NCI-H1105 (cell line): ENCODE measurements at regions not wholly inside any gene's neighbourhood (a gene's known extent, or its start where the extent isn't known, plus 50 kb on each side); places are given as distances from the start of the nearest gene placed in this dataset.
"Not testable (repeated sequence)": the region's sequence is repeated elsewhere in the genome, so short reads cannot be mapped to it uniquely, and the experiment has no call there.

Experiments
- DNase-seq: peaks from one replicate; lab custom pipeline; 2025; lab: John Stamatoyannopoulos, UW

DNA sequence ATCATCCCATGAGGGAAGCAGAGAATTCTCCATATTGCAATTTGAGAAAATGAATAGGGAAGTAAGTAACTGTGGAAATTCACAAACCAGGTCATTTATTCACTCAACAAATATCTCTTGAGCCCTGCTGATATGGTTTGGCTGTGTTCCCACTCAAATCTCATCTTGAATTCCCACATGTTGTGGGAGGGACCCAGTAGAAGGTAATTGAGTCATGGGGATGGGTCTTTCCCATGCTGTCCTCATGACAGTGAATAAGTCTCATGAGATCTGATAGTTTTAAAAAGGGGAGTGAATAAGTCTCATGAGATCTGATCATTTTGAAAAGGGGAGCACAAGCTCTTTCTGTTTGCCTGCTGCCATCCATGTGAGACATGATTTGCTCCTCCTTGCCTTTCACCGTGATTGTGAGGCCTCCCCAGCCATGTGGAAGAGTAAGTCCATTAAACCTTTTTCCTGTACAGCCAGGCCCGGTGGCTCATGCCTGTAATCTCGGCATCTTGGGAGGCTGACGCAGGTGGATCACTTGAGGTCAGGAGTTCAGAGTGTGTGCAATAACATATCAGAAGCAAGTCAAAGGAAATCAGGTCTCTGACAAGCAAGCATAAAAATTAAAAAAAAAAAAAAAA is 193.2 kb downstream of the NDUFA10 start:
- no peak for DNase-seq

DNA sequence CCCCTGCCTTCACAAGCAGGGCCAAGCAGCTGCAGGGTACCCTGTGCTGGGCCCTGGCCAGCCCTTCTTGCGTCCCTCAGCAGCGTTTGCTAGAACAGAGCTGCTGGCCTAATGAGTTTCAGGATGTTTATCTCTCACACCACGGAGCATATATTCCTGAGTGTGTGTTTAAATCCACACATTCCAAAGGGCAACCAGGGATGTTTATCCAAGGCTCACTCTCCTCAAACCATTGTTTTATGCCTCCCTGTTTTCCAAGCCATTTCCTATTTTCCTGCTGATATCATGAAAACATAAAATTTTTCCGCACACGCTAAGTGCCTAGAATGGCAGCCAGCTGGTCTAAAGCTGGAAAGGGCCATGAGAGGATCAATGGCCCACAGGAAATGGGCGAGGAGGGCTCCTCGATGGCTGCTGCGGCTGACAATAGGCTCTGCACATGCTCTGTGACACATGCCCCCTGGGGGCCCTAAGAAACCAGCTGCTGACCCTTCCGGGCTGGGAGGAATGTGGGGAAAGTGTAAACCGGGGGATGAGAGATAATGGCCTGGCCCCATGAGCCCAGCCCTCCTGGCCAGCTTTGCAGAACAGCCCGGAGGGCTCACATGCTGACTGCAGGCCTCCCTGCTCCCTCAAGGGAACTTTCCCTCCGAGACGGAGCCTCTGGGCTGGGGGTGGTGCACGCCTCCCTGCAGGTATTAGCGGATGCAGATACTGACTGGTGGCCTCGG is 194.0 kb downstream of the NDUFA10 start:
- DNase-seq, result no peak

DNA sequence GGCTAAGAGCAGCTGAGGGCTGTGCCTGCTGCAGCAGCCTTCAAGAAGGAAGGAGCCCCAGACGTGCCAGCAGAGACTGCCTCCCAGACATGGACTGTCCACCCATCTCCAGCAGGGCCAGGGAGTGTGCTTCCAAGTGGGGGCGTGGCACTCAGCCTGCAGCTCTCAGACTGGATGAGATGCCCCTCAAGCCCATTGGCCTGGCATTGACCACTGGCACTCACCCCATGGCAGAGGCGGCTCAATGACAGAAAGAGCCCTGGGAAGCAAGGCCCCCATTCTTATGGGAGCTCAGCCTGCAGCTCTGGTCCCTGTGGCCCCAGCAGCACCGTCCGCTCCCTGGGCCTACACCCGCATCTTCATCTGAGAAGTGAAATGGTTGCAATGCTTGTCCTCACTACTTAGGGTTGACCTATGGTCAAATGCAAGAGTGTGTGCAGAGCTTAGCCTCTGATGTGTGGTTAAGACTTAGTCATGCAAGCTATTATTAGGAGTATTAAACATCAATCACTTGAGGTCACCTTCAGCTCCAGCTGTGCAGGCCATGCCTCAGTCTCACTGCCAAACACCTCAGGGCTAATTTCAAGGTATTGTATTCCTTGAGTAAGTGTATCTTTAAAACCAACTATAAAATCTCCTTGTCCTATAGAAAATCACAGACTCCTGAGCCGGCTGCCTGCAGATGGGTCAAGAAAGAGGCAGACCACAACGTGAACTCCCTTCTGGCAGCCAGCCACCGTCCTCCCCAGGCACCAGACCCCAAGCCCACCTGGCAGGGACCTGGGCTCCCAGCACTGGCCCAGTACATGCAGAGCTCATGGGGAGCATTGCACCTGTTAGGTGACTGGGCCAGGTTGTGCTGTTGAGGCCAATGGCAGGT is 194.8 kb downstream of the NDUFA10 start:
- DNase-seq, result no peak

DNA sequence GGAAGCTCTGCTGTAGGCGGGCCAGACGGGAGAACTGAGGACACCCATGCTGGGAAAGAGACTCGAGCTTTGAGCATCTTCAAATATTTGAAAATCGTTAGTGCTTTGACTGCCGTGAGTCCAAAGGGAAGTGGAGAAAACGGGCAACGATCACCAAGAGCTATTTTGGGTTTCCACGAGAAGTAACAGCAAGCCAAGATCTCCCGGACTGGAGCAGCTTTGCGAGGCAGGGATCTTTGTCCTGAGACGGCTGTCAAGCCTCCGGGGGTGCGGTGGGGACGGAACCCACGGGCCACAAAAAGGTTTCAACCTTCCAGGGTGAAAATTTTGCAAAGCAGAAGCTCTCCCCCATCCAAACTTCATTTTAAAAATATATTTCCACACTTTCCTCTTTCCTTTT is 195.8 kb downstream of the NDUFA10 start:
- no peak for DNase-seq

DNA sequence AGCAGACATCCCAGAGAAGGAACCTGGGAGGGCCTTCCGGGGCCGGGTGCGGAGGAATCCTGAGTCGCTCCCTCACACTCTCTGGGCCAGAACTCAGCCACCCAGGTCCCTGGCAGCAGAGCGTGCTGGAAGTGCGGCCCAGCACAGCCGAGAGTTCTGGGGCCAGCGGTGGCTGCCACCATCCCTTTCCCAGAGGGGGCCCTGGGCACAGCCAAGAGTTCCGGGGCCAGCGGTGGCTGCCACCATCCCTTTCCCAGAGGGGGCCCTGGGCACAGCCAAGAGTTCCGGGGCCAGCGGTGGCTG is 196.2 kb downstream of the NDUFA10 start:
- DNase-seq, result not testable (repeated sequence)

DNA sequence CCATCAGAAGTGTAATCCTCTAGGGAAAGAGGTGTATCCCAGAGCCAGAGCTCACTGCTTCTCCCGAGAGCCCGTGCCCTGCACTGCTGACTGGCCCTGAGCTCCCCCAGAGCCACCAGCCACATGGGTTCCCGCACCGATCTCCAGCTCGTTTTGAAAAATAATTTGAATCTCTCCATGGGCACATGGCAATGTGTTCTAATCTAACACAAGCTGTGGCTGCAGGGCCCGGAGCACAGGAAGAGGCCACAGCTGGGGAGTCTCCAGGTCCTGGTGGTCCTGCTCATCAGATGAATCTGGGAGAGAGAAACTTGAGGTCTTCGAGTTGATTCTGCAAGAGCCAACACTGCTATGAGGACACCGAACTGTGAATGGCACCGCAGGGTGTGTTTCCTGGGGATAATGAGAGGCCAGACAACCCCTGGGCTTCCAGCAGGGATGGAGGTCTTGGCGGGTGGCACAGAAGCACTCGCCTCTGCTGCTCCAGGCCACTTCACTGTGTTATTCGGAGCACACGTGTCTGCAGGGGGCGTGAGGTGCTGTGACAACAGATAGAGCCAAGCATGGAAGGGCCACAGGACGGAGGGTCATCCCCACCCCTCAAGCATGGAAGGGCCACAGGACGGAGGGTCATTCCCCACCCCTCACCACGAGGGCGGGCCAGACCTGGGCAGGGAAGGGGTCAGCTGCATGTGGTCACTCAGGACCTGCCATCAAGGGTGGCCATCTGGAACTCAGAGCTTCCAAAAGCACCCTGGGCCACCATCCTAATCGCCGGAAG is 196.8 kb downstream of the NDUFA10 start:
- DNase-seq, result no peak

DNA sequence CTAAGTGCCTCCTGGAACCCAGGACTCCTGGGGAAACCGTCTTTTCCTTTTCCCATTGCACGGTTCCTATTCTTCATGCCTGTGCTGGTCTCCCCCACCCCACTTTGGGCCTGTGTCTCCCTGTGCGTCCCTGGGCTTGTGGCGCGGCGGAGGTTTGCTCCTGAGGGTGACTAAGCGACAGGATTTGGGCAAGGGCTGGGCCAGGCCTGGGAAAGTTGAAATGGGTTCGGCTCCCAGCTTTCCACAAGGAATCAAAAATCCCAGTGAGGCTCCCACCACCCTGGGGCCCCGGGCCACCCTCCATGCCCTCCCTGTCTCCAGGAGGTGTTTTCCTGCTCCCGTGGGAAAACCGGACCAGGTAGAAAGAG is 197.6 kb downstream of the NDUFA10 start:
- no peak for DNase-seq

DNA sequence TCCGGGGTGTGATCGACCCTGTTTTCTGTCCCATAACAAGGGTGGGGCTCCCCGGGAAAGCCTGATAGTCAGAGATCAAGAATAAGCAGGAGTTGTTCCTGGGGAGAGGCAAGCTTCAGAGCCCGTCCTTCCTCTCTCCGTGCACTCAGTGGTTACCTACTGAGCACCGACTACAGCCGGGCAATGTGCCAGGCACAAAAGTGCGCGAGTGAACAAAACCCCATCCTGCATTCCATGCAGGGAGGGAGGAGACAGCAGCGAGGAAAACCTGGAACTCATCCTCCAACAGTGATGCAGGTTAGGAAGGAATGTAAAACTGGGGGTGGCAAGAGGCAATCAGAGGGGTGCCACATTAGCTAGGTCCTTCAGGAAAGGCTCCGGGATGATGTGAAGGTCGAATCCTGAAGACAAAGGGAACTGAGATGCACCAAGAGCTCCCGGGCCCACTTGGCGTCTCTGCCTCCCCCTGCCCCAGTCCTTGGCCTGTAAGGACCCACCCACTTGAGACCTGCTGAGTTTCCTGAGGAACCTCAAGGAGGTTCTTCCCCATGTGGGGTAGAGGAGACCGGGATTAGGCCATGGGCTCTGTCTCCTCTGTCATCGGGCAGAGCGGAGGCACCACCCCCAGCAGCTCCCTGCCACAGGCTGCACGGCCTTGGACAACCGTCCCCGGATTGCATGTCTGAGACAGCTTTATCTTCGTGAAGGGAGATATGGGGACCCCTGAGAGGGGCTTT is 198.2 kb downstream of the NDUFA10 start:
- no peak for DNase-seq

DNA sequence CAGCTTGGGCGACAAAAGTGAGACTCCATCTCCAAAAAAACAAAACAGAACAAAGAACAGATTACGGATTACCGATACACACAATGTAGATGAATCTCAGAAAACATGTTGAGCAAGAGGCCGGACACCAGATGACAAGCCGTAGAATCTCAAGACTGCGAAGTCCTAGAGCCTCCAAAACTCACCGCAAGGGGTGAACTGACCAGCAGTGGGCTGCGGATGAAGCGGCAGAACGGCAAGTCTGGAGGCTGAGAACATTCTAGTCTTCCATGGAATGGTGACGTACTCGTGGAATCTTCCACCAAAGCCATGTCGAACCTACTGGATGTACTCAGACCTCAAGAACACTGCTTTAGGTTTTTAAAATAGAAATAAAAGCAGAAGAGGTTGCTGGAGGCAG is 198.8 kb downstream of the NDUFA10 start:
- DNase-seq, result no peak

DNA sequence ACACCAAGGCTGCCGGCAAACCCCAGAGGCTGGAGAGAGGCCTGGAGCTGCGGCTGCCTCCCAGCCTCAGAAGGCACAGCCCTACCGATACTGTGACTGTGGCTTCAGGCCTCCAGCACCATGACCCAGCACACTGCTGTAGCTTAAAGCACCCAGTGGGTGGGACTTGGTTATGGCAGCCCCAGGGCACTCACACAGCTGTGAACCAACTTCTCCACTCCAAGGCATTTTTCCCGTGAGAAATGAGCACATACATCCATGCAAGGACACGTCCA is 199.5 kb downstream of the NDUFA10 start:
- DNase-seq, result no peak

DNA sequence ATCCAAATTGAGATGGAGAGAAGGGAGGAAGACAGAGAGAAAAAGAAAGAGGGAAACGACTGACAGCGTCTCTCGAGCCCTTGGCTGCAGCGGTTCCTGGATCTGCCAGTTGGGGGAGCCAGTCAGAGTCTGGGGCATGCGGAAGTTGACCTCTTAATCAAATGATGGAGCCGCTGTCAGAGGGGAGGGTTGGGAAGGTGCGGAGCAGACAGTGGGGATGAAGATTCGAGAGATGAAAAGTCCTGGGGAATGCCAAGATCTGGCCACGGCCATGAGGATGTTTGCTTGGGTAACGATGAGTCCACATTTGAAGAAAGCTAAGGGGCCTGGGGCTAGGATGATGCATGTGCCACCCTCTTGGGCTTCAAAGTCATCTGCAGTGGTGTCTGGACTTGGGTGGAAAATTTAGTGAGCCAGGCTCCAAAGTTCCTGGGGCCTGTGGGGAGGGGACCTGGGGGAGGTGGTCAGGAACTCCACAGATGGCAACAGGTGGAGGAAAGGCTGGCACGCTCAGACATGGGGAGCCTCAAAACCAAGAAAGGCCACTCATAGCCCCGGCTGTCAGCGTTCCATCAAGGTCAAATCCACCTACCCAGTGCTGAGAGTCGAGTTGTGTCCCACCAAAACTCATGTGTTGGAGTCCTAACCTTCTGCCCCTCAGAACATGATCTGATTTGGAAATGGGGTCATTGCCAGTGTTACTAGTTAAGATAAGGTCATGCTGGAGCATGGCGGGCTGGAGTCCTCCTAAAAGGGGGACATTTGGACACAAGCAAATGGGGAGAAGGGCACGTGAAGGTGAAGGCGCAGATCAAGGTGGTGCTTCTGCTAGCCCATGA is 200.1 kb downstream of the NDUFA10 start:
- no peak for DNase-seq

DNA sequence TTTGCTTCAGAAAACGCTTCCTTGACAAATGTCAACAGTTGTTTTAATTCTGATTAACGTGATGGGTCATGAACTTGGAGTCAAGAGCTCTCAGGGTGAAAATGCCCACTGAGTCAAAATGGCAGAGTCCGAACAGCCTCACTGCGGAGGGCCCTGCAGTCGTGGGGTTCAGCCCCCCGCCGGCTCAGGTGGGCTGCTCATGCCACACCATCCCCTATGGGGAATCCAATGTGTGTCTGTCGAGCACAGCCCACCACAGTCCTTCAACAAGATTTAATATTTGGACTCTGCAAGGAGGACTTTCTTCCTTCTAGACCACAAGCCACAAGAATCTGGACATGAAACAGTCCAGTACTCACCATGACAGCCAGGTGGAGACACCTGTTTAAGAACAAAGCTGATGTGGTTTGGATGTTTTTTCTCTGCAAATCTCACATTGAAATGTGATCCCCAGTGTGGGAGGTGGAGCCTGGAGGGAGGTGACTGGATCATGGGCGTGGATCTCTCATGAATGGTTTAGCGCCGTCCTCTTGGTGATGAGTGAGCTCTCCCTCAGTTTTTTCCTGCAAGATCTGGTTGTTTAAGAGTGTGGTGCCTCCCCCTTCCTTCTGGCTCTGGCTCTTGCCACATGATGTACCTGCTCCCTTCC is 201.0 kb downstream of the NDUFA10 start:
- DNase-seq, result peak; percentile 45

DNA sequence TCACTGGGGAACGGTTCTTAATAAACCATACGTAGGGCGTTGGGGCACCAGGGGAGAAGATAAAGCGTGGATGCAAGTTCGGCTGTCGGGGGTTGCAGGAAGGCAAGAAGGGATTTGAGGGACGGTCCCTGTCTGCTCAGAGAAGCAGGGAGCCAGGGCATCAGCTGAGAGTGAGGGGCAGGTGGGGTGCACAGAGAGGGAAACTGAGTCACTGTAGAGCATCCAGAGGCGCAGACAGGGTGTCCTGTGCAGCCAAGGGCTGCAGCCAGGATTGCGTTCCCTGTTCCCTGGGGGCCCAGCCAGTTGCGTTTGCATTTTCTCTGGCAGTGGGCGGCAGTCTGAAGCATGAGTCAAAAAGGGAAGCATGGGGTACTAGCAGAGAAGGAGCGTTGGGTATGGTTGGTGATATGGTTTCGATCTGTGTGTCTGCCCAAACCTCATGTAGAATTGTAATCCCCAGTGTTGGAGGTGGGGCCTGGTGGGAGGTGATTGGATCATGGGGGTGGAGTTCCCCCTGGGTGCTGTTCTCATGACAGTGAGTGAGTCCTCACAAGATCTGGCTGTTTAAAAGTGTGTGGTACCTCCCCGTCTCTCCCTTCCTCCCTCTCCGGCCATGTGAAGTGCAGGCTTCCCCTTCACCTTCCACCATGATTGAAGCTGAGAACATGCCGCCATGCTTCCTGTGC is 202.9 kb downstream of the NDUFA10 start:
- no peak for DNase-seq

DNA sequence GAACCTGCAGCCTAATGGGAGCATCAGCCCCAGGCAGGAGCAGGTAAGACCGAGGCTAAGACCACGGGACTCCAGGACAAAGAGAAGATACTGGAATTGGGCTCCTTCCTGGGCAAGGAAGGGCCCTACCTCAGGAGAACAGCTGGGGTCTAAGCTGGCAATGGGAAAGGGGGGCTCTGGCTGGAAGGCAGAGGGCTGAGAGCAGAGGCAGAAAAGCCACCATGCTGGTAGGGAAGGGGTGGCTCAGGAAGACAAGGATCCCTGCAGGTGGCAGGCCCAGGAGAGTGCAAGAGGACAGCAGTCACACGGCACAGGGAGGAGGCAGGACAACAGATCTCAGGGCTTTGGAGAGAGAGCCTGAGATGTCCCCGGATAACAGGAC is 203.5 kb downstream of the NDUFA10 start:
- no peak for DNase-seq

DNA sequence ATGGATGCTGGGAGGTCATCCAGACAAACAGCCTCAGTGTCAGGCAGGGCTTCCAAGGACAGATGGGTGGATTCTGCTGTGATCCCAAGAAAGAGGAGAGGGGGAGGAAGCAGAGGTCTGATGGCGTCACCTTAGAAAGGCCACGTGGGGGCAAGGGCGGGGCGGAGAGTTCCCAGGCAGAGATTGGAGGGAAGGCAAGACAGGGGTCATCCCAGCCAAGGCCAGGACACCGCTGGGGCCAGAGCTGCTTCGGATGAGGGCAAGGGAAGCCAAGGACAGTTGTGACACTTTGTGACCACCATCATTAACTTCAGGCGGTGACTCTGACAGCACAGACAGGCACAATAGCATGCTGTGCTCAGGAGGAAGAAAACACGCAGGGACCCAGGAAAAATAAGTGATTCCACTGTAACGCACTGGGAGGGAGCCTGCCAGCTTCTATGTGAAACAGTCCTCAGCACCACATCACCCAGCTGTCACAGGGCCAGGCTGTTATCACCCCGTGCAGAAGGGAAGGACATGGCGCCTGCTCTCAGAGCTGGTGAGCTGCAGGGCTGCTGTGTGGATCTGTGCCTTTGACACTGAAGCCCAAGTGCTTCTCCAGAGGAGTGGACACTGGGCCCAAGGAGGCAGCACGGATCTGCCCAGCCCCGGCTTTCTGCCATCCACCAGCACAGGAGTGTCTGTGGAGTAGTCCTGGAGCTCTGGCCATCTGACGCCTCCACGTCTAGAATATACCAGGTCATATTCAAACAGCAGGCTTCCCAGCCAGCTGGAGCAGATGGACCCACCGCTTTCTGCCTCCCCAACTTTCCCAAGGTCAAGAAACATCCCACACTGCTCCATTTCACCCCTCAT is 204.1 kb downstream of the NDUFA10 start:
- DNase-seq, result no peak

DNA sequence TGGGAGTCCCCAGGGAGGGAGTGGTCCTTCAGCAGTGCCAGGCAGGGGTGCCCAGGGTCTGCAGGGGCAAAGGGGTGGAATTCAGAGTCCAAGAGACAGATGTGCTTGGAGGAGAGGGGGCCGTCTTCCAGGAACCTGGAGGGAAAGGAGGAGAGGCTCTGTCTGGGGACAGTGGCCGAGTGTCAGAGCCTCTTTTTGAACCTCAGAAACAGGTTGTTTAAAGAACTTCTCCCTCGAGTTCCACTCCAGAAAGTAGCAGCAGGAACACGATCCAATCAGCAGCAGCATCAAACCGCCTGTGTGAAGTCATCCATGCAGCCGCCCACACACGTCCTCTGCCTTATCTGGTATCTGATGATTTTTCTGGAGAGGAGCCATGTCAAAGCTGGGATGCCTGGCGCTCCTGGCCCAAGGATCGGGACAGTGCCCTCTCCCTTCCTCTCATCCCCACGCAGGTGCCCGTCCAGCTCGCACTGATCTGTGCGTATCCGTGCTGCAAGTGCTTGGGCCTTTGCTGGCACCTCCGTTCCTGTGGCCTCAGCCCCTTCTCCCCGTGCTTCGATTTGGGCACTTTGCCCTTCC is 205.1 kb downstream of the NDUFA10 start:
- no peak for DNase-seq

DNA sequence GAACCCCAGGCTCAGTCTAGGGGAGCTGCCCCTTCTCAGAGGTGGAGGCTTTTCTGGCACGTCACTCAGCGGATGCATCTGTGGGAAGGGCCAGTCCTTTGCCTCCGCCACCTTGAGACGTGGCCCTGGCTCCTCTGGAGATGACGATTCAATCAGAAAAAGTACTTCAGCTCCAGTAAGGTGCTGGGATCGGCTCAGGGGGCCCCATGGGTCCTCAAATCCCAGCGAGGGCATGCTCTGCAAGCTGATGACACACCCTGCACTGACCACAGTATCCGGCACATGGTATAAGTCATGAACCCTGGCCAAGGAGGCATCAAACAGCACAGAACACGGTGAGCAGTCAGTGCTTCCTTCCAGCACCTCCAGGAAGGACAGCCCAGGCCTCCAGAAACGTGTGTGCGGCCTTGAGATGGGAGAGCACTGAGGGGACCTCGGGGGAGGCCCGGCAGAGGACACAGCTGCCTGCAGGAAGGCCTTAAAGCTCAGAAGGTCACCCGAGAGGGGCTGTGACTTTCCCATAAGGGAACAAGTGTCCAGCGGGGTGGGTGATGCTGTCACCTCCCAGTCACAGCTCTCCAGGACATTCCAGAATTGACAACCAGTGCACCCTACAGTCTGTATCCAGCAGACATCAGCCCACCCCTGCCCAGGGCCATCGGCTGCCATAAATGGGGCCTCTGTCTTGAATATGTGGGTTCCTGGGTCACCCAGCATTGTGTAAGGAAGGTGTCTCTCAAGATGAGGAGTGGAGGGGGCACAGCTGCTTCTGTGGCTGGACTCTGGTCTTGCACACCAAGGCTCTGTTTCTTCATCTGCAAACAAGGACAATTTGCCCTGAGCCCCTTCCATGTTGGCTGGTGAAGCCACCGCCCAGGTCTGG is 205.8 kb downstream of the NDUFA10 start:
- no peak for DNase-seq
